ENCODE measurements at regions not wholly inside any gene's neighbourhood (a gene's known extent, or its start where the extent isn't known, plus 50 kb on each side); places are given as distances from the start of the nearest gene placed in this dataset.

GRCh38 chr11:19573666-19574065, 139.0 kb upstream of the NAV2 start:
- DNase-seq = peak; percentile 66
- Histone ChIP-seq H3K27ac (replicated peaks) (peak overlapping the region; percentile 40), H3K4me1 (peaks cover 52% of the 10 kb centered on the region)

GRCh38 chr11:19571906-19572305, 140.7 kb upstream of the NAV2 start:
- no peak for DNase-seq
- Histone ChIP-seq H3K27ac (replicated peaks) (no peak overlapping the region), H3K9me3 (replicated peaks) (no peaks in the 10 kb centered on the region), H3K4me3 (no peak overlapping the region), H3K27me3 (ENCODE audit: low read depth) (no peaks in the 10 kb centered on the region), H3K4me1 (peaks cover 43% of the 10 kb centered on the region), H3K36me3 (no peaks in the 10 kb centered on the region)
- no peak for TF ChIP-seq CTCF (IDR thresholded peaks at IDR 0.05; ENCODE audit: borderline replicate concordance)
- intact Hi-C loops (cut with micrococcal nuclease) = no loop called here

More at GRCh38 chr11:19573666-19574065, 139.0 kb upstream of the NAV2 start:
- Histone ChIP-seq H3K4me3 (no peak overlapping the region), H3K27me3 (ENCODE audit: low read depth) (no peaks in the 10 kb centered on the region), H3K36me3 (no peaks in the 10 kb centered on the region), H3K9me3 (replicated peaks) (no peaks in the 10 kb centered on the region)
- intact Hi-C loops (cut with micrococcal nuclease) = no loop called here
- TF ChIP-seq CTCF (IDR thresholded peaks at IDR 0.05; ENCODE audit: borderline replicate concordance) = no peak

- H3K9me3 ChIP-seq (replicated peaks) = no peaks in the 10 kb centered on the region
- intact Hi-C loops (cut with micrococcal nuclease) = no loop called here
- no peak overlapping the region for H3K4me3 ChIP-seq
- H3K27ac ChIP-seq (replicated peaks) = no peak overlapping the region
- no peaks in the 10 kb centered on the region for H3K36me3 ChIP-seq
- TF ChIP-seq CTCF (IDR thresholded peaks at IDR 0.05; ENCODE audit: borderline replicate concordance) = no peak
- DNase-seq = no peak
- no peaks in the 10 kb centered on the region for H3K27me3 ChIP-seq (ENCODE audit: low read depth)
- peaks cover 33% of the 10 kb centered on the region for H3K4me1 ChIP-seq
These were observed 141.7 kb upstream of the NAV2 start for GRCh38 chr11:19570889-19571288.

GRCh38 chr11:19567996-19568395, 144.6 kb upstream of the NAV2 start:
- Histone ChIP-seq H3K4me1 (peaks cover 23% of the 10 kb centered on the region), H3K27ac (replicated peaks) (no peak overlapping the region), H3K9me3 (replicated peaks) (no peaks in the 10 kb centered on the region), H3K36me3 (no peaks in the 10 kb centered on the region), H3K4me3 (no peak overlapping the region), H3K27me3 (ENCODE audit: low read depth) (no peaks in the 10 kb centered on the region)
- TF ChIP-seq CTCF (IDR thresholded peaks at IDR 0.05; ENCODE audit: borderline replicate concordance) = no peak
- intact Hi-C loops (cut with micrococcal nuclease) = no loop called here
- DNase-seq = no peak

GRCh38 chr11:19566583-19567379, 145.9 kb upstream of the NAV2 start:
- TF ChIP-seq CTCF (IDR thresholded peaks at IDR 0.05; ENCODE audit: borderline replicate concordance) = no peak
- no peaks in the 10 kb centered on the region for H3K36me3 ChIP-seq
- no peak overlapping the region for H3K27ac ChIP-seq (replicated peaks)
- peaks cover 22% of the 10 kb centered on the region for H3K4me1 ChIP-seq
- intact Hi-C loops (cut with micrococcal nuclease) = no loop called here
- no peaks in the 10 kb centered on the region for H3K27me3 ChIP-seq (ENCODE audit: low read depth)
- no peak for DNase-seq
- no peaks in the 10 kb centered on the region for H3K9me3 ChIP-seq (replicated peaks)
- no peak overlapping the region for H3K4me3 ChIP-seq
